Mesenchymal stem cell (in vitro differentiated cells and primary cell): ENCODE measurements at regions not wholly inside any gene's neighbourhood (a gene's known extent, or its start where the extent isn't known, plus 50 kb on each side); places are given as distances from the start of the nearest gene placed in this dataset.

Source experiments
- DNase-seq: peaks from one replicate; pipeline ENCODE4 v3.0.0-alpha.2; 2013
- H2AFZ ChIP-seq: one replicate; pipeline ENCODE4 v1.6.1; 2013; ENCODE audit warnings: low read depth, mild to moderate bottlenecking, control low read depth, inconsistent platforms, low read length, moderate library complexity
- H2AK5ac ChIP-seq: 2 replicates; pipeline ENCODE4 v1.6.1; 2013; ENCODE audit warnings: low read length, moderate library complexity, mild to moderate bottlenecking, inconsistent platforms; ENCODE audit not compliant: severe bottlenecking
- H2BK120ac ChIP-seq: one replicate; pipeline ENCODE4 v1.6.1; 2013; ENCODE audit warnings: low read depth, mild to moderate bottlenecking, inconsistent platforms, low read length, moderate library complexity
- H2BK12ac ChIP-seq, 2 experiments: one replicate each; pipeline ENCODE4 v1.6.1; 2013; ENCODE audit warnings: inconsistent platforms in 2 of 2, low read length in 2 of 2, mild to moderate bottlenecking in 2 of 2, moderate library complexity in 2 of 2, control low read depth in 1 of 2
- H2BK15ac ChIP-seq: one replicate; pipeline ENCODE4 v1.6.1; 2013; ENCODE audit warnings: mild to moderate bottlenecking, low read depth, inconsistent platforms; ENCODE audit not compliant: poor library complexity, severe bottlenecking
- H2BK5ac ChIP-seq: 2 replicates; pipeline ENCODE4 v1.6.1; 2013; ENCODE audit warnings: low read depth, mild to moderate bottlenecking, low read length, control low read depth, inconsistent platforms; ENCODE audit not compliant: poor library complexity, severe bottlenecking
- H3K14ac ChIP-seq, 2 experiments: one replicate each; pipeline ENCODE4 v1.6.1; 2013; ENCODE audit warnings: inconsistent platforms in 2 of 2, low read length in 2 of 2, control low read depth in 1 of 2, mild to moderate bottlenecking in 1 of 2, moderate library complexity in 1 of 2
- H3K18ac ChIP-seq, 2 experiments: one replicate each; pipeline ENCODE4 v1.6.1; 2013; ENCODE audit warnings: inconsistent platforms in 2 of 2, low read length in 2 of 2, control low read depth in 1 of 2, low read depth in 1 of 2, mild to moderate bottlenecking in 1 of 2
- H3K23ac ChIP-seq, 2 experiments: one replicate each; pipeline ENCODE4 v1.6.1; 2013; ENCODE audit warnings: inconsistent platforms in 2 of 2, low read length in 2 of 2, mild to moderate bottlenecking in 2 of 2, moderate library complexity in 2 of 2, control low read depth in 1 of 2
- H3K27ac ChIP-seq: 2 replicates; pipeline ENCODE4 v1.5.1; 2013; ENCODE audit warnings: mild to moderate bottlenecking, moderate library complexity, low read length, control low read depth, inconsistent platforms; ENCODE audit not compliant: poor library complexity, severe bottlenecking
- H3K27me3 ChIP-seq, 2 experiments: 2 replicates each; pipeline versions ENCODE4 v1.6.1 to v1.7.0; 2013; ENCODE audit warnings: low read length in 2 of 2, mild to moderate bottlenecking in 2 of 2, moderate library complexity in 2 of 2, control low read depth in 1 of 2, inconsistent platforms in 1 of 2; ENCODE audit not compliant: control insufficient read depth in 1 of 2, insufficient read depth in 1 of 2
- H3K36me3 ChIP-seq, 2 experiments: 2 replicates each; pipeline versions ENCODE4 v1.6.1 to v1.7.0; 2013; ENCODE audit warnings: low read length in 2 of 2, control low read depth in 1 of 2, inconsistent platforms in 1 of 2, low read depth in 1 of 2, mild to moderate bottlenecking in 1 of 2; ENCODE audit not compliant: insufficient read depth in 2 of 2, control insufficient read depth in 1 of 2
- H3K4ac ChIP-seq, 2 experiments: one replicate each; pipeline ENCODE4 v1.6.1; 2013; ENCODE audit warnings: inconsistent platforms in 2 of 2, low read length in 2 of 2, mild to moderate bottlenecking in 2 of 2, moderate library complexity in 2 of 2, control low read depth in 1 of 2, low read depth in 1 of 2
- H3K4me1 ChIP-seq: 2 replicates; pipeline ENCODE4 v1.6.1; 2013; ENCODE audit warnings: low read depth, low read length, control low read depth; ENCODE audit not compliant: control insufficient read depth, insufficient read depth
- H3K4me2 ChIP-seq: 2 replicates; pipeline ENCODE4 v1.6.1; 2013; ENCODE audit warnings: low read length, mild to moderate bottlenecking, inconsistent platforms; ENCODE audit not compliant: poor library complexity, severe bottlenecking
- H3K4me3 ChIP-seq, 2 experiments: 2 replicates each; pipeline versions ENCODE4 v1.5.1 to v1.7.0; 2013; ENCODE audit warnings: low read length in 2 of 2, mild to moderate bottlenecking in 2 of 2, control low read depth in 1 of 2, low read depth in 1 of 2; ENCODE audit not compliant: insufficient read depth in 1 of 2
- H3K79me1 ChIP-seq: replicated peaks from 2 replicates; pipeline ENCODE4 v1.6.1; 2013; ENCODE audit warnings: mild to moderate bottlenecking, control low read depth, low read length, inconsistent platforms; ENCODE audit not compliant: poor library complexity, severe bottlenecking
- H3K9ac ChIP-seq: 2 replicates; pipeline ENCODE4 v1.7.0; 2013; ENCODE audit warnings: mild to moderate bottlenecking, low read length, moderate library complexity
- H3K9me3 ChIP-seq: 2 replicates; pipeline ENCODE4 v1.7.0; 2013; ENCODE audit warnings: mild to moderate bottlenecking, low read length; ENCODE audit not compliant: control insufficient read depth
- H4K8ac ChIP-seq: one replicate; pipeline ENCODE4 v1.6.1; 2013; ENCODE audit warnings: inconsistent platforms, mild to moderate bottlenecking, low read length, moderate library complexity
- H4K91ac ChIP-seq: one replicate; pipeline ENCODE4 v1.6.1; 2013; ENCODE audit warnings: mild to moderate bottlenecking, low read length, inconsistent platforms
- WGBS: methylation state at CpG from one replicate; pipeline ENCODE4 v1.1.7; 2013; ENCODE audit warnings: mixed read lengths; 5-methylcytosine and 5-hydroxymethylcytosine counted together

DNA sequence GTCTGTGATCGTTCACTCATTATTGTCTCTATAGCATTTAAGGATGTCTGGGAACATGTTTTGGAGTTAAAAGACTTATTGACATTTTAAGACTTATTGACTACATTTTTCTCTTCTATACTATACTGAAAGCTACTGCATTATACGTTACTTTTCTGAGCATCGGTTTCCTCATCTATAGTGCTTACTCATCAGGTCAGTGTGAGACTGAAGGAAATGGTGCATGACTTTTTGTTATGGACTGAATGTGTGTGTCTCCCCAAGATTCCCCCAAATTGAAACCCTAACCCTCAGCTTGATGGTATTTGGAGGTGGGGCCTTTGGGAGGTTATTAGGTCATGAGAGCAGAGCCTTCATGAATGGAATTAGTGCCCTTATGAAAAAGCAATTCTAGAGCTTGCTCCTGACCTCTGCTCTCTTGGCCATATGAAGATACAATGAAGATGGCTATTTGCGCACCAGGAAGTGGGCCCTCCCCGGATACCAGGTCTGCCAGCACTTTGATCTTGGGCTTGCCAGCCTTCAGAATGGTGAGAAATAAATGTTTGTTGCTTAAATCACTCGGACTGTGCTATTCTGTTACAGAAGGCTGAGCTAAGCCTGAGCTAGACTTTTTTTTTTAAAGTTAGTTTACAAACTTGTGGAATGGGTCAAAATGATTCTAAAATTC lies 243.7 kb upstream of the RREB1 start:
- H3K23ac ChIP-seq, result no peak overlapping the region
- H2BK15ac ChIP-seq, result no peak overlapping the region
- no peaks in the 10 kb centered on the region for H3K4me1 ChIP-seq
- no peak overlapping the region for H4K91ac ChIP-seq
- no peak overlapping the region for H3K4ac ChIP-seq
- WGBS, result 50% methylated on average over 2 of the region's 6 CpGs
- DNase-seq, result no peak
- H2AFZ ChIP-seq, result no peak overlapping the region
- no peak overlapping the region for H3K14ac ChIP-seq
- no peak overlapping the region for H3K9ac ChIP-seq
- H2BK120ac ChIP-seq, result no peak overlapping the region
- no peaks in the 10 kb centered on the region for H3K9me3 ChIP-seq
- H3K27ac ChIP-seq, result no peak overlapping the region
- no peak overlapping the region for H3K4me3 ChIP-seq
- no peak overlapping the region for H3K4me2 ChIP-seq
- no peak overlapping the region for H4K8ac ChIP-seq
- no peaks in the 10 kb centered on the region for H3K36me3 ChIP-seq
- no peak overlapping the region for H2BK5ac ChIP-seq
- no peak overlapping the region for H2BK12ac ChIP-seq
- H2AK5ac ChIP-seq, result no peak overlapping the region
- H3K18ac ChIP-seq, result no peak overlapping the region
- no peaks in the 10 kb centered on the region for H3K79me1 ChIP-seq
- H3K27me3 ChIP-seq, result peaks cover 5% of the 10 kb centered on the region in 2 experiments

DNA sequence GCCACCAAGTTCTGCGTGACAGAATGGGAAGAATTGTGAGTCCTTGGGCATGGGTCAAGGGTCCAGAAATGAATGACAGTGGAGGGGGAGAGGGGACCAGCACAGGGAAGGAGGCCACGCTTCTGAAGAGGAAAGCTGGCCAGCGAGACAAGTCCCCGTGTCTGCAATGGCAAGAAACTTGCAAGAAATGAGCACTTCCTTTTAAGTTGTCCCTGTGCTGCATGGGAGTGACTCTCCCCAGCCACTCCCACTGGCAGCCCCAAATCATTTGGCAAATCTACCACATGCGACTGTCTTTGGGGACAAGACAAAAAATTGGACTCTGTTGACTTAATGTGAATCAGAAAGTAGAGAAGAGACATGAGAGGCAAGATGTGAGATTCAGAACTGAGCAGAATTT lies 242.2 kb upstream of the RREB1 start:
- H3K9me3 ChIP-seq, result peaks cover 8% of the 10 kb centered on the region
- H3K23ac ChIP-seq, result no peak overlapping the region
- peaks cover 5% of the 10 kb centered on the region in 2 experiments for H3K27me3 ChIP-seq
- H3K4ac ChIP-seq, result no peak overlapping the region
- no peak overlapping the region for H2BK5ac ChIP-seq
- H2AFZ ChIP-seq, result no peak overlapping the region
- no peak for DNase-seq
- H3K4me2 ChIP-seq, result no peak overlapping the region
- no peak overlapping the region for H2BK12ac ChIP-seq
- H4K8ac ChIP-seq, result no peak overlapping the region
- H3K79me1 ChIP-seq, result no peaks in the 10 kb centered on the region
- WGBS, result 96% methylated on average over 5 of the region's 5 CpGs
- H2BK15ac ChIP-seq, result peak overlapping the region; percentile 60
- no peak overlapping the region for H3K4me3 ChIP-seq
- H3K18ac ChIP-seq, result no peak overlapping the region
- no peaks in the 10 kb centered on the region for H3K4me1 ChIP-seq
- no peak overlapping the region for H2AK5ac ChIP-seq
- H4K91ac ChIP-seq, result no peak overlapping the region
- no peak overlapping the region for H3K14ac ChIP-seq
- H3K36me3 ChIP-seq, result no peaks in the 10 kb centered on the region
- H2BK120ac ChIP-seq, result no peak overlapping the region
- H3K27ac ChIP-seq, result no peak overlapping the region
- no peak overlapping the region for H3K9ac ChIP-seq

DNA sequence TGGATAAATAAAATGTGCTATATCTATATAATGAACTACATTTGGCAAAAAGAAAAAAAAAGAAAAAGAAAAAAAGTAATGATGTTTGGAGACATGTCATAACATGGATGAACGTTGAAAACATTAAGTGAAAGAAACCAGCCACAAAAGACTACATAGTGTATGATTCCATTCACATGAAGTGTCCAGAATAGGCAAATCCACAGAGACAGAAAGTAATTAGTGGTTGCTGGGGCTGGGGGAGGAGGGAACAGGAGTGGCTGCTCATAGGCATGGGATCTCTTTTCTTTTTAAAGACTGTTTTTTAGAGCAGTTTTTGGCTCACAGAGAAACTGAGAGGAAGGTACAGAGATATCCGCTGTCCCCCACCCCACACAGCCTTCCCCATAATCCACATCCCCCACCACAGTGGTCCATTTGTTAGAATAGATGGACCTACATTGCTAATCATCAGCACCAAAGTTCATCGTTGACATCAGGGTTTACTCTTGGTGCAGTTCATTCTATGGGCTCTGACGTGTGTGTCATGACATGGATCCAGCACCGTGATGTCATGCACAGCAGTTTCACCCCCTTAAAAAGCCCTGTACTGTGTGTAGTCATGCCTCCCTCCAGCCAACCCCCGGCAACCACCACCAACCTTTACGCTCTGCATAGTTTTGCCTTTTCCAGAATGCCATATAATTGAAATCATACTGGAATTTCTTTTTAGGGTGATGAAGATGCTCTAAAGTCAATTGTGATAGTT lies 240.9 kb upstream of the RREB1 start:
- no peak overlapping the region for H3K4me3 ChIP-seq
- no peak overlapping the region for H3K4ac ChIP-seq
- no peak overlapping the region for H2BK15ac ChIP-seq
- H2AK5ac ChIP-seq, result no peak overlapping the region
- H4K8ac ChIP-seq, result no peak overlapping the region
- H3K14ac ChIP-seq, result no peak overlapping the region
- H2BK12ac ChIP-seq, result no peak overlapping the region
- peak overlapping the region; percentile 31 for H3K9ac ChIP-seq
- H4K91ac ChIP-seq, result no peak overlapping the region
- DNase-seq, result no peak
- H3K4me2 ChIP-seq, result no peak overlapping the region
- H2BK120ac ChIP-seq, result no peak overlapping the region
- peaks cover 4 to 5% of the 10 kb centered on the region in 2 experiments for H3K27me3 ChIP-seq
- peaks cover 9% of the 10 kb centered on the region for H3K9me3 ChIP-seq
- no peak overlapping the region for H2BK5ac ChIP-seq
- 89% methylated on average over 5 of the region's 7 CpGs for WGBS
- no peaks in the 10 kb centered on the region for H3K4me1 ChIP-seq
- H3K79me1 ChIP-seq, result no peaks in the 10 kb centered on the region
- H3K27ac ChIP-seq, result no peak overlapping the region
- H3K18ac ChIP-seq, result no peak overlapping the region
- no peaks in the 10 kb centered on the region for H3K36me3 ChIP-seq
- H3K23ac ChIP-seq, result no peak overlapping the region
- no peak overlapping the region for H2AFZ ChIP-seq

DNA sequence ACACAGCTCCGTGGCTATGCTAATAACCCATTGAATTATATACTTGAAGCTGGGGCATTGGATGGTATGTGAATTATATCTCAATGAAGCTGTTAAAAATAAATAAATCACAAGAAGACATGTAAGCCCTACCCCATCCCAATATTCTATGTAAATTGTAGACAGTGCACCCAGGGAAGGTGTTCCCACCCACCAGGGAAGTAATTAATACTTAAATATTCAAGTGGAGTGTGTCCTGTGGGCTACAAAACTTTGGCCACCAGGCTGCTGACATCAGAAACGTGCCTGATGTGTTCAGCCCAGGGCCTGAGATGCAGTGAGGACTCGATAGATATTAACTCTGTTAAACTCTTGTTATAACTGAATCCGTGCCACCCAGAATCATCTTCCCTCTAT lies 240.4 kb upstream of the RREB1 start:
- Histone ChIP-seq H2AFZ (no peak overlapping the region), H3K27me3 (peaks cover 0 to 5% of the 10 kb centered on the region in 2 experiments), H2BK12ac (no peak overlapping the region), H2BK5ac (no peak overlapping the region), H4K8ac (no peak overlapping the region), H3K4ac (no peak overlapping the region), H3K4me1 (no peaks in the 10 kb centered on the region), H3K36me3 (no peaks in the 10 kb centered on the region), H3K9ac (no peak overlapping the region), H3K79me1 (no peaks in the 10 kb centered on the region), H3K4me3 (no peak overlapping the region), H3K23ac (no peak overlapping the region), H2BK120ac (no peak overlapping the region), H3K27ac (no peak overlapping the region), H4K91ac (no peak overlapping the region), H2AK5ac (no peak overlapping the region), H3K14ac (no peak overlapping the region), H3K18ac (no peak overlapping the region), H2BK15ac (no peak overlapping the region), H3K4me2 (no peak overlapping the region), H3K9me3 (peaks cover 9% of the 10 kb centered on the region)
- no peak for DNase-seq
- 80% methylated on average over 3 of the region's 4 CpGs for WGBS
